Neural progenitor cell (in vitro differentiated cells): ENCODE measurements at regions not wholly inside any gene's neighbourhood (a gene's known extent, or its start where the extent isn't known, plus 50 kb on each side); places are given as distances from the start of the nearest gene placed in this dataset.
A peak's percentile ranks its signal among the peaks of the same experiment; 100 is the strongest.

Experiments
- DNase-seq: peaks from one replicate; pipeline ENCODE4 v3.0.0-alpha.2; 2016; ENCODE audit warnings: low spot score
- H2AFZ ChIP-seq: fragments of 200-600 bp; sonication (generic); replicated peaks from 2 replicates; pipeline ENCODE4 v1.6.1; 2016; ENCODE audit warnings: antibody characterized with exemption
- H3F3A ChIP-seq: fragments of 200-600 bp; sonication (generic); 2 replicates; pipeline ENCODE4 v1.6.1; 2016; ENCODE audit warnings: antibody characterized with exemption, low read depth
- H3K27ac ChIP-seq: fragments of 200-600 bp; sonication (generic); 2 replicates; pipeline ENCODE4 v1.5.1; 2016; ENCODE audit warnings: mild to moderate bottlenecking
- H3K27me3 ChIP-seq: fragments of 200-600 bp; sonication (generic); 2 replicates; pipeline ENCODE4 v1.6.1; 2016; ENCODE audit warnings: mild to moderate bottlenecking, moderate library complexity
- H3K36me3 ChIP-seq: fragments of 200-600 bp; sonication (generic); 2 replicates; pipeline ENCODE4 v1.5.1; 2016
- H3K4me1 ChIP-seq: fragments of 200-600 bp; sonication (generic); 2 replicates; pipeline ENCODE4 v1.6.1; 2016; ENCODE audit warnings: mixed run types
- H3K4me2 ChIP-seq: fragments of 200-600 bp; sonication (generic); 2 replicates; pipeline ENCODE4 v1.6.1; 2016
- H3K4me3 ChIP-seq: fragments of 200-600 bp; sonication (generic); 2 replicates; pipeline ENCODE4 v1.5.1; 2016
- H3K79me2 ChIP-seq: fragments of 200-600 bp; sonication (generic); 2 replicates; pipeline ENCODE4 v1.6.1; 2016; ENCODE audit warnings: low read depth
- H3K9ac ChIP-seq: fragments of 200-600 bp; sonication (generic); 2 replicates; pipeline ENCODE4 v1.6.1; 2016
- H3K9me3 ChIP-seq: fragments of 200-600 bp; sonication (generic); 2 replicates; pipeline ENCODE4 v1.5.1; 2016; ENCODE audit warnings: low read depth
- H4K20me1 ChIP-seq: fragments of 200-600 bp; sonication (generic); 2 replicates; pipeline ENCODE4 v1.6.1; 2016; ENCODE audit warnings: low read depth
- H3K27ac Mint-ChIP-seq: 3 replicates; pipeline ENCODE4 v1.8.0; 2021; ENCODE audit warnings: mixed read lengths
- H3K27me3 Mint-ChIP-seq: 2 replicates; pipeline ENCODE4 v1.8.0; 2022; ENCODE audit warnings: low read depth, mild to moderate bottlenecking, inconsistent platforms, moderate library complexity, mixed read lengths; ENCODE audit not compliant: insufficient read depth
- H3K36me3 Mint-ChIP-seq: 3 replicates; pipeline ENCODE4 v1.8.0; 2021; ENCODE audit warnings: mixed read lengths
- H3K4me1 Mint-ChIP-seq: 3 replicates; pipeline ENCODE4 v1.8.0; 2021; ENCODE audit warnings: mixed read lengths
- H3K4me3 Mint-ChIP-seq: 3 replicates; pipeline ENCODE4 v1.8.0; 2021; ENCODE audit warnings: mild to moderate bottlenecking, moderate library complexity, mixed read lengths
- H3K9me3 Mint-ChIP-seq: 3 replicates; pipeline ENCODE4 v1.8.0; 2020; ENCODE audit warnings: mixed read lengths
- EZH2 ChIP-seq: fragments of 200-600 bp; sonication (generic); IDR thresholded peaks from 2 replicates; pipeline ENCODE4 v1.6.1; 2017; ENCODE audit warnings: antibody characterized with exemption, mild to moderate bottlenecking, moderate library complexity
- EZH2phosphoT487 ChIP-seq: fragments of 200-600 bp; sonication (generic); IDR thresholded peaks from 2 replicates; pipeline ENCODE4 v1.6.1; 2017; ENCODE audit warnings: antibody characterized with exemption
- TF ChIP-seq, protein P1 (sequence below): fragments of 200-600 bp; sonication (generic); IDR thresholded peaks from 2 replicates; pipeline ENCODE4 v1.5.1; 2017; ENCODE audit warnings: antibody characterized with exemption, mild to moderate bottlenecking

DNA sequence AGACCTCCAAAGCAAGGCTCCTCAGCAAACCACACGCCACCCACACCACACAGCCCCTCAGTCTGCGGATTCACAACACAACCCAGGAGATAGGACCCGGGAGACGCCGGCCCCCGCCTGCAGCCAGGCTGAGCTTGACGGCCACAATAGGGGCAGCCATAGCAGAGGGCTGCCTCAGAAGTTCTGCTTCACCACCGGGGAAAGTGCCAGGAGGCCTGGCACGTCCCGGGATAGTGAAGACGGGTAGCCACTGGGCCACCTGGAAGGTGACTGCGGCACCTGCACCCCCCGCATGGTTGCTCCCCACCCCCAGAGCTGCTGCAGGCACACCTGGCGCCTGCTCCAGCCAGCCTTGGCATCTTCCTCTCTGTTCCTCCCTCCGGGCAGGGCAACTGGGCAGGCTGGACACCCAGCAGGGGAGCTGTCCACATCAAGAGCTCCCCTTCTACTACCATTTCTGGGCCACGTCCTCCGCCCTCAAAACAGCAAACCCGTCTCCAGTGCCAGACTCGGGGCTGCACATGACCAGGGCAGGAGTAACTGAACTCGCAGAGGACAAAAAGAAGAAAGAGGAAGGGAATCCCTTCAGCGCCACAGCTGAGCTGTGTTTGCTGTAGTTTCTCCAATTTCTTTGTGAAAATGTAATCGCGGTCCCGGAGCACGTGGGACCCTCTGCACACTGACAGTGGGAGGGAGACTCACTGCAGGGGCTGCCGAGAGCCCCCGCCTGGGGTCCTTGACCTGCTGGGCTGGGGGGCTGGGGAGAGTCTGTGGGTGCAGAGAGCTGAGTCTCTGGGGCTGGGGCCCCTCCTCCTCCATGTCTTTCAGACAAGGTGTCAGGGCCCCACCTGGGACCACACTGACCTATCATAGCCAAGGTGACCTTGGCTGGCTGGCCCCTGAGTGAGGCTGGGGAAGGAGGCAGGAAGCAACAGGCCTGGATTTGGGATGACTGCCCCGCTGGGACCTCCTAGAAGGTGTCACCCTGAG is 74.2 kb upstream of the C14orf180 start:
- no peaks in the 10 kb centered on the region for H3K9me3 ChIP-seq
- H3K4me1 ChIP-seq: no peaks in the 10 kb centered on the region
- H3K27ac Mint-ChIP-seq: peak overlapping the region; percentile 66
- no peaks in the 10 kb centered on the region for H3F3A ChIP-seq
- peaks cover 3% of the 10 kb centered on the region for H3K4me1 Mint-ChIP-seq
- no peaks in the 10 kb centered on the region for H3K36me3 ChIP-seq
- H3K4me3 ChIP-seq: no peak overlapping the region
- H3K4me3 Mint-ChIP-seq: no peak overlapping the region
- H3K9me3 Mint-ChIP-seq: peaks cover 20% of the 10 kb centered on the region
- H4K20me1 ChIP-seq: no peaks in the 10 kb centered on the region
- H3K36me3 Mint-ChIP-seq: no peaks in the 10 kb centered on the region
- no peaks in the 10 kb centered on the region for H3K79me2 ChIP-seq
- no peak overlapping the region for H3K9ac ChIP-seq
- H3K27me3 ChIP-seq: no peaks in the 10 kb centered on the region
- TF ChIP-seq EZH2phosphoT487 (no peak), EZH2 (no peak)
- TF ChIP-seq, protein P1, sequence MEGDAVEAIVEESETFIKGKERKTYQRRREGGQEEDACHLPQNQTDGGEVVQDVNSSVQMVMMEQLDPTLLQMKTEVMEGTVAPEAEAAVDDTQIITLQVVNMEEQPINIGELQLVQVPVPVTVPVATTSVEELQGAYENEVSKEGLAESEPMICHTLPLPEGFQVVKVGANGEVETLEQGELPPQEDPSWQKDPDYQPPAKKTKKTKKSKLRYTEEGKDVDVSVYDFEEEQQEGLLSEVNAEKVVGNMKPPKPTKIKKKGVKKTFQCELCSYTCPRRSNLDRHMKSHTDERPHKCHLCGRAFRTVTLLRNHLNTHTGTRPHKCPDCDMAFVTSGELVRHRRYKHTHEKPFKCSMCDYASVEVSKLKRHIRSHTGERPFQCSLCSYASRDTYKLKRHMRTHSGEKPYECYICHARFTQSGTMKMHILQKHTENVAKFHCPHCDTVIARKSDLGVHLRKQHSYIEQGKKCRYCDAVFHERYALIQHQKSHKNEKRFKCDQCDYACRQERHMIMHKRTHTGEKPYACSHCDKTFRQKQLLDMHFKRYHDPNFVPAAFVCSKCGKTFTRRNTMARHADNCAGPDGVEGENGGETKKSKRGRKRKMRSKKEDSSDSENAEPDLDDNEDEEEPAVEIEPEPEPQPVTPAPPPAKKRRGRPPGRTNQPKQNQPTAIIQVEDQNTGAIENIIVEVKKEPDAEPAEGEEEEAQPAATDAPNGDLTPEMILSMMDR: no peak
- no peak for DNase-seq
- no peak overlapping the region for H3K4me2 ChIP-seq
- peaks cover 9% of the 10 kb centered on the region for H3K27me3 Mint-ChIP-seq
- no peak overlapping the region for H3K27ac ChIP-seq
- no peak overlapping the region for H2AFZ ChIP-seq

DNA sequence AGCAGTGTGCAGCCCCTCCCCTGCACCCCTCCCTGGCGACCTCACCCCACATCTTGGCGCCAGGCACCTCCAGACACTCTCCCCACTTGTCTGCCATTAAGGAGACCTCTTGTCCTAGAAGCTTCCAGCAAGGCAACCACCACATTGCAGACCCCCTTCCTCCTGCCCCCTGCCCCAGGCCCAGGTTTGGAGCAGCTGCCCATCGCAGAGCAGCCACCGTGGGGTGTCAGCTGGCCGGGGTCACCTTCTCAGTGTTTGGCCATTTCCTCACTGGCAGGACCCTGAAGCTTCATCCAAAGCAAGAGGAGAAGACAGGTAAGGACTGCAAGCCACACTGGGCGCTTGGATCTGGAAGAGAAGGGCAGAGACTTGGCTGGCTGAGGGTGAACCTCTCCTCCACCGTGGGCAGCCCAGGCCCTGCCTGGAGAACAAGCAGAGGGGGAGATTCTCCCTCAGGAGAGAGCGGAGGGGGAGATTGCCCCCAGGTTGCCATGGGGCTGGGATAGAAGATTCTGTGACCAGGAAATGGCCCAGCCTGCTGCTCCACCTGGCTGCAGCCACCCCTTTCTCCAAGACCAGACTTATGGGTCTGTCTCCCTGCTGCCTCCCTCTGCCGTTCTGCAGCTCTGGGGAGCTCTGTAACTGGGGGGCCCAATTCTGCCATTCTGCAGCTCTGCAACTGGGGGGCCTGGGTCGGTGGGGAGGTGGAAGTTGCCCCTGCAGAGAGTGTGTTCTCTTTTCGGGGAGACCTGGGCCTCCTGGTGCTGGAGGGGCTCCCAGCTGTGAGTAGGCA is 72.9 kb upstream of the C14orf180 start:
- TF ChIP-seq, protein P1: no peak
- TF ChIP-seq EZH2phosphoT487 (no peak), EZH2 (no peak)
- Mint-ChIP-seq H3K4me3 (no peak overlapping the region), H3K4me1 (peaks cover 3% of the 10 kb centered on the region), H3K9me3 (peaks cover 20% of the 10 kb centered on the region), H3K27ac (no peak overlapping the region), H3K36me3 (no peaks in the 10 kb centered on the region), H3K27me3 (peaks cover 3% of the 10 kb centered on the region)
- Histone ChIP-seq H3K4me1 (no peaks in the 10 kb centered on the region), H3K4me2 (no peak overlapping the region), H3K36me3 (no peaks in the 10 kb centered on the region), H3K4me3 (no peak overlapping the region), H3K9me3 (no peaks in the 10 kb centered on the region), H3K27me3 (no peaks in the 10 kb centered on the region), H4K20me1 (no peaks in the 10 kb centered on the region), H3K9ac (no peak overlapping the region), H3K79me2 (no peaks in the 10 kb centered on the region), H3K27ac (no peak overlapping the region), H2AFZ (no peak overlapping the region), H3F3A (no peaks in the 10 kb centered on the region)
- DNase-seq: no peak

DNA sequence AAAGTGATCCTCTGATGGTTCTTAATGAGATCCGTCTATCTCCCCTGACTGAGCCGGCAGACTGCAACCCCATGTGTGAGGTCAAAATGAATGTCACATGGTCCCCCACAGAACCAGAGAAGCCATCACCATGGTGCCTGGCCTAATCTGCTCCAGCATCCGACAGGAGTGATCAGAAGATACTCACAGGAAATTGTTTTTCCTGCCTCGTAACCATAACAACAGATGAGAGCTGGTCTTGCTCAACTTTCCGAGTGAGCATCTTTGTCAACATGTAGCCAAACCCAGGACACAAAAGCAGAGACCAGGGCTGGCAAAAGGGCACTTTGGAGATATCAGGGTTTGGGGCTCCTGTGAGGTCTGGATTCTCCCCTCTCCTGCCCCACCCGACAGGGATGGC is 72.1 kb upstream of the C14orf180 start:
- H3K36me3 Mint-ChIP-seq: no peaks in the 10 kb centered on the region
- H3K9me3 Mint-ChIP-seq: peaks cover 14% of the 10 kb centered on the region
- peaks cover 3% of the 10 kb centered on the region for H3K4me1 Mint-ChIP-seq
- DNase-seq: no peak
- peaks cover 6% of the 10 kb centered on the region for H3K27me3 Mint-ChIP-seq
- no peaks in the 10 kb centered on the region for H3F3A ChIP-seq
- no peak overlapping the region for H3K27ac ChIP-seq
- no peaks in the 10 kb centered on the region for H3K36me3 ChIP-seq
- no peaks in the 10 kb centered on the region for H4K20me1 ChIP-seq
- no peak overlapping the region for H3K4me2 ChIP-seq
- no peaks in the 10 kb centered on the region for H3K27me3 ChIP-seq
- H3K9me3 ChIP-seq: no peaks in the 10 kb centered on the region
- H3K27ac Mint-ChIP-seq: no peak overlapping the region
- no peak overlapping the region for H2AFZ ChIP-seq
- no peaks in the 10 kb centered on the region for H3K79me2 ChIP-seq
- TF ChIP-seq, protein P1: no peak
- no peak for TF ChIP-seq EZH2
- no peak for TF ChIP-seq EZH2phosphoT487
- no peak overlapping the region for H3K4me3 ChIP-seq
- H3K4me3 Mint-ChIP-seq: no peak overlapping the region
- no peak overlapping the region for H3K9ac ChIP-seq
- no peaks in the 10 kb centered on the region for H3K4me1 ChIP-seq
